ENCODE measurements at regions not wholly inside any gene's neighbourhood (a gene's known extent, or its start where the extent isn't known, plus 50 kb on each side); places are given as distances from the start of the nearest gene placed in this dataset.

GRCh38 chr7:25665374-25665773 lies 437.1 kb upstream of the NPVF start:
- TF ChIP-seq, protein P1, sequence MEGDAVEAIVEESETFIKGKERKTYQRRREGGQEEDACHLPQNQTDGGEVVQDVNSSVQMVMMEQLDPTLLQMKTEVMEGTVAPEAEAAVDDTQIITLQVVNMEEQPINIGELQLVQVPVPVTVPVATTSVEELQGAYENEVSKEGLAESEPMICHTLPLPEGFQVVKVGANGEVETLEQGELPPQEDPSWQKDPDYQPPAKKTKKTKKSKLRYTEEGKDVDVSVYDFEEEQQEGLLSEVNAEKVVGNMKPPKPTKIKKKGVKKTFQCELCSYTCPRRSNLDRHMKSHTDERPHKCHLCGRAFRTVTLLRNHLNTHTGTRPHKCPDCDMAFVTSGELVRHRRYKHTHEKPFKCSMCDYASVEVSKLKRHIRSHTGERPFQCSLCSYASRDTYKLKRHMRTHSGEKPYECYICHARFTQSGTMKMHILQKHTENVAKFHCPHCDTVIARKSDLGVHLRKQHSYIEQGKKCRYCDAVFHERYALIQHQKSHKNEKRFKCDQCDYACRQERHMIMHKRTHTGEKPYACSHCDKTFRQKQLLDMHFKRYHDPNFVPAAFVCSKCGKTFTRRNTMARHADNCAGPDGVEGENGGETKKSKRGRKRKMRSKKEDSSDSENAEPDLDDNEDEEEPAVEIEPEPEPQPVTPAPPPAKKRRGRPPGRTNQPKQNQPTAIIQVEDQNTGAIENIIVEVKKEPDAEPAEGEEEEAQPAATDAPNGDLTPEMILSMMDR (IDR thresholded peaks at IDR 0.05; ENCODE audit: control insufficient read depth, extremely low read depth, insufficient read depth), result no peak
- DNase-seq (ENCODE audit: low read depth), result no peak
- H3K4me3 ChIP-seq (ENCODE audit: low read depth, low read length), result no peak overlapping the region

DNA sequence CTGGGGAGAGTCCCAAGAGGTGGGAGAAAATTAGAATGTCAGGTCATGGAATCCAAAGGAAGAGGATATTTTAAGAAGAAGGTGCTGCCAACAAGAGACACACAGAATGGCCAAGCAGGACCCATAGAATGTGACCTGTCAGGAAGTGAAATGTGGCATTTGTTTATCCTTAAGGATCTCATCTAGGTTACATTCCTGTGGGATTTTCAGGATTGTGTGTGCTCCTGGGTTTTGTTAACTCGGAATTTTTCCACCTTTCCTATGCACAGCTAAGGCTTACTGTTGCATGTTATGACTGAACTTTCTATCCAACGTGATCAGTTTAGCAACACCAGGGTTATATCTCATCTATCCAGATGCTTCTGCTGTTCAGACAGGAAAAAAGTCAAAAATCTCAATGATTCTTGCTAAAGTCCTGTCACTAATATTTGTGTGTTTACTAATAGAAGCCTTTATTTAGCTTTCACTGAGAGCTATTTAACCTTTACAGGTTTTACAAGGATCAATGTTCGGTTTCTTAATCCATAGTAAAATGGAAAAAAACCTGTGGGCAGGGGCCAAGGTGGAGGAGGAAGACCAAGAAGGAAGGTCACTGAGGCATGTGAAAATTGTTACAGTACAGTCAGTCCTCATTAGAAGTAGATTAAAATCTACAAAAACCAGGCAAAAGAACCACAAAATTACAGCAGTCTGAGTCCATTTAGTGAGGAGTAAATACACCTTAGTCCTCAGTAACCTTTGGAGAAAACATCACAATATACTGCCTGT lies 437.8 kb upstream of the NPVF start:
- TF ChIP-seq, protein P1 (IDR thresholded peaks at IDR 0.05; ENCODE audit: control insufficient read depth, extremely low read depth, insufficient read depth), result no peak
- DNase-seq (ENCODE audit: low read depth), result no peak
- no peak overlapping the region for H3K4me3 ChIP-seq (ENCODE audit: low read depth, low read length)

GRCh38 chr7:25666671-25667060 lies 438.4 kb upstream of the NPVF start:
- no peak overlapping the region for H3K4me3 ChIP-seq (ENCODE audit: low read depth, low read length)
- TF ChIP-seq, protein P1 (IDR thresholded peaks at IDR 0.05; ENCODE audit: control insufficient read depth, extremely low read depth, insufficient read depth), result no peak
- DNase-seq (ENCODE audit: low read depth), result no peak

GRCh38 chr7:25669281-25669781 lies 441.0 kb upstream of the NPVF start:
- TF ChIP-seq, protein P1 (IDR thresholded peaks at IDR 0.05; ENCODE audit: control insufficient read depth, extremely low read depth, insufficient read depth), result no peak
- no peak for DNase-seq (ENCODE audit: low read depth)
- H3K4me3 ChIP-seq (ENCODE audit: low read depth, low read length), result no peak overlapping the region

GRCh38 chr7:25669961-25670841 lies 441.9 kb upstream of the NPVF start:
- TF ChIP-seq, protein P1 (IDR thresholded peaks at IDR 0.05; ENCODE audit: control insufficient read depth, extremely low read depth, insufficient read depth), result no peak
- no peak overlapping the region for H3K4me3 ChIP-seq (ENCODE audit: low read depth, low read length)
- no peak for DNase-seq (ENCODE audit: low read depth)

- no peak for DNase-seq (ENCODE audit: low read depth)
- H3K4me3 ChIP-seq (ENCODE audit: low read depth, low read length), result no peak overlapping the region
- TF ChIP-seq, protein P1 (IDR thresholded peaks at IDR 0.05; ENCODE audit: control insufficient read depth, extremely low read depth, insufficient read depth), result no peak
These were observed 442.8 kb upstream of the NPVF start for GRCh38 chr7:25671111-25671510.

Measured in LNCaP clone FGC (cell line).